GM21529 (cell line): ENCODE measurements at regions not wholly inside any gene's neighbourhood (a gene's known extent, or its start where the extent isn't known, plus 50 kb on each side); places are given as distances from the start of the nearest gene placed in this dataset.

ENCODE experiments used
- ATAC-seq: cut with Tn5 transposase; IDR thresholded peaks from one replicate; pipeline ENCODE4 v1.9.1; 2021; ENCODE audit not compliant: unreplicated experiment

DNA sequence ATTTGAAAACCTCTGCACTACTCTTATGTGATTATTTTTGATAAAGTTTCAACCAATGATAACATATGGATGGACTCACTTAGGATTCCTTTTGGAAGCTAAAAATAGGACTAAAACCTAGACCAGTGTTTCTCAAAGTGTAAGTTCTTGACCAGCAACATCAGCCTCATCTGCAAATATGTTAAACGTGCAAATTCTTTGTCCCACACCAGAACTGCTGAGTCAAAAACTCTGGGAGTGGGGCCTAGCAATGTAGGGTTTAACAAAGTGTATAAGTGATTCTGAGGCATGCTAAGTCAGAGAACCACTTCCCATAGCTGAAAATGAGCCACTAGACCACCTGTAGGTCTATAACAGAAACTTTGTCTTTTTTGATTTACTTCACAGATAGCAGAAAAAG is 1247.2 kb upstream of the PIK3C3 start:
- no peak for ATAC-seq

GRCh38 chr18:40698129-40698528 is 1256.9 kb upstream of the PIK3C3 start:
- no peak for ATAC-seq

GRCh38 chr18:40695526-40695925 is 1259.5 kb upstream of the PIK3C3 start:
- no peak for ATAC-seq

- ATAC-seq: no peak
These were observed 1262.2 kb upstream of the PIK3C3 start for GRCh38 chr18:40692871-40693270.

DNA sequence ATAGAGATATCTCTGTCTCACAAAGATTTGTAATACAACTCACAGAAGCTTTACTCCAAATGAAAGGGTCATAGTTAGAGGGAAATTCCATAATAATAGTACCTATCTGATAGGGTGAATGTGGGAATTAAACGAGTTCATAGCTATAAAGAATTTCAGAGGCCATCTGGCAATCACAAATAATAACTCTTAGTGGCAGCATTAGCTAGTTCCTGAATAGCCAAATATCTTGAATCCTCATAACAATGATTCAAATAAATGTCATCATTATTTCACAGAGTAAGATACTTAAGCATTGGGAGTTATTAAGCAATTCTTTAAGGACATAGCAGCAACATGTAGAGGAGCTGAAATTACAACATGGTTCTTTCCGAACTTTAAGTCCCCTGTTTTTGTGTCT is 1265.0 kb upstream of the PIK3C3 start:
- ATAC-seq: no peak

DNA sequence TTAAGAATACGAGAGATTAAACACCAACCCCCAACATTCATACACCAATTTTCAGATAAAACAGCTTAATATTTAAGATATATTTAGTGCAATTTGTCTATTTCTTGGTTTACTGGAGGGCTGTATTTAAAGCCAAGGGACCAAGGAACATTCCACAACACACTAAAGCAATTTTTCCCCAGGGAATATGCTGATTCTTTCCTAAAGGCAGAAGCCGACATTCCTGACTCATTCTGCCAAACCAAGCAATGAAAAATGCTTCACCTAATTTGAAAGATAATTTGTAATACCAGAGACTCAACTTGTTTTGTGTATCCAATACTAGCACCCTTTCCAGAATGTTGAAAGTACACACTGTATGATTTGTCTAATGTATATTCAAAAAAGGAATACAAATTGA is 1267.6 kb upstream of the PIK3C3 start:
- no peak for ATAC-seq

DNA sequence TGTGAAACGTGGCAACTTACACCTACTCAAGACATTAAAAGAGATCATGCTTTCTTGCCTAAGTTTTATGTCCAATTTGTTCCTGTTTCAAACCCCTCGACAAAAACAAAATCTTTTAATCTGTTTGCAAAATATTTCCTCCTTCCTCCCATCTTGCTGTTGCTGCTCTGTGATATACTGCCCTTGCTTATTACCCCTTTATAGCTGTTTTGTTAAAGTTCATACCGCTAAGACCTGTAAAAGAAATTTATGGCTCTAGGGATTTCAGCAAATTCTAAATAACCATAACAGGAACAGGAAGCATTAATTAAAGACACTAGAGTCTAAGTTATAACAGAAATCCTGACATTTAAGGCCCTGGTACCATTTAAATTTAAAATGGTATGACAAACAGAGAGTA is 1268.2 kb upstream of the PIK3C3 start:
- ATAC-seq: no peak

GRCh38 chr18:40685219-40685618 is 1269.8 kb upstream of the PIK3C3 start:
- no peak for ATAC-seq

GRCh38 chr18:40678318-40678717 is 1276.7 kb upstream of the PIK3C3 start:
- no peak for ATAC-seq

- ATAC-seq: no peak
These were observed 1278.4 kb upstream of the PIK3C3 start for GRCh38 chr18:40676668-40677067.

DNA sequence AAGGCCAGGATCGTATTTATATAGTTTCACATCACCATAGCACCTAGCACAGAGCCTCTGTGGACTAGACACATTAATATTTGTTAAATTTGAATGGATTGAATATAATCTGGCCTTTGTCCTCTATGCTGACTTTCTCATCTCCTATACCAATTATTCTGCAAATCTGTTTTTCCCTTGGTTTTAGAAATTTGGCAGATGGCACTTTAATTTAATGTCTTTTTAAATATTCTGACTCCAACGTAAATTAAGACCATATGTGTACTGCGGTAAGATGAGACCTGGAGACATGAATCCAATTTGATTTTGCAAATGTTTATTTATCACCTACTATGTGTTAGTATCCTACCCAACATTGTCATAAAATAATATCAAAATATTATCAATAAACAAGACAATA is 1281.9 kb upstream of the PIK3C3 start:
- ATAC-seq: no peak

- ATAC-seq: no peak
These were observed 1282.4 kb upstream of the PIK3C3 start for GRCh38 chr18:40672590-40672989.

DNA sequence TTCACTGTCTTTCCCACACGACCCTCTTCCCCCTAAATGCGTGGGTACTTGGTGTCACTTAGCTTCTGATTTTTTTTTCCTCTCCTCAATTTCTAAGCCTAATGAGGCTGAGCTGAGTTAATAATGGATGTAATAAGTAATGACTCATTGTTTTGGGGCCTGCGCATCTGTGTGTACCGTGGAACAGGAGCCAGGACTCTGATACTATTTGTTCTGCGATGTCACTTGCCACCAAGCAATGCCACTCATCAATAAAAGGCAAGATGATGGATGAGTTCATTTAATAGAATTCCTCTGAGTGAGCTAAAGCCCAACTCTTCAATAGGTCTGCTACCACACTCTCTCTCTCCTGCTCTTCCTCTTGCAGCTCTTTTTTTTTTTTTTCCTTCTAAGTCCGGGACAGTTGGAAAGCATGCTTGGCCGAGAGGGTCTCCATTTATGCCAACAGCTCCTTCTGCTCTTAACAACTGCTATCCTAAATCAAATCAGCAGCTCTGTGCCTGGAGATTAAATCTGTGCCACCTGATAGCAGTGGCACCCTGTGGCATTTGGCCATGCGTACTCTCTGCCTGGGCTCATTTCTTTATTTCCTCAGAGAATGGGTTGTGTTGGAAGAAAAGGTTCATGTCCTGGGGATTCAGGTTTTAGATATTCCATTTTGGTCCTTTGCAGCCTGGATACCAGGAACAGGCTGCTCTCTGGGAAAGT is 1284.2 kb upstream of the PIK3C3 start:
- no peak for ATAC-seq

DNA sequence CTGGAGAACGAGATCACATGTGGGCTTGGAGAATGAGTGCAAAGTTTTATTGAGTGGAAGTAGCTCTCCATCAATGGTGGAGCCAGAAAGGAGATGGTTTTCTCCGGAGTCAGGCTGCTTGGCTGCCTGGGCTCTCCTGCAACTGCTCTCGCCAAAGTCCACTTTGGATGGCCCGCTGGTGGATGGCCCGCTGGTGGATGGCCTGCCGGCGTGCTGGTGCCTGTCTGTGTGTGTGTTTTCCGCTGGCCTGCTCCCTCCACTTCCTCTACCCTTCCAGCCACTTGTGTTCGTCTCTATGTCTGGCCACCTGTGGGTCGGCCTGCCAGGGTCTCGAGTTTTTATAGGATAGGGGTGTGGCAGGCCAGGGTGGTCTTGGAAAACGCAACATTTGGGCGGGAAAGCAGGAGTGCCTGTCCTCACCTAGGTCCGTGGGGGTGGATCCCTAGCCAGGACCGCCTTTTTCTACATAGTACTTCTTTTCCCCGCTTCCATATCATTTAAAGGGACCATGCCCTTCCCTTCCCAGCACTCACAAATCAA is 1292.1 kb upstream of the PIK3C3 start:
- ATAC-seq: no peak

DNA sequence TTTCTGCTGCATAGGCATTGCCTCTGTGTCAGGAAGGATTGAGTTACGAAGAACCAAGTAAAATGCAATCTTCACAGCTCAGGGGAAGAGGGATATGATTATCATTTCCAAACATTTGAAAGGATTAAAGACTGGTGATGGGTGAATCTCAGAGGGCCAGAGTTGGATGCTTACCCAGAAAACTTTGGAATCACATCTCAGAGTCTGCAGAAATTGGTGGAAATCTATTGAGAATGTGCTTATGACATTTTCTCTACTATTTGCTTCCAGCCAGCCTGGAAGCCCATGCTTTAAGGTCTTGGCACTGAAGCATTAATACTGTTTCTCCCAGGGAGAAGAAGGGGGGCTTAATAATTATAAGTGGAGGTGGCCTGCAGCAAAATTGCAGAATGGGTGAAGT is 1301.4 kb upstream of the PIK3C3 start:
- ATAC-seq: no peak

DNA sequence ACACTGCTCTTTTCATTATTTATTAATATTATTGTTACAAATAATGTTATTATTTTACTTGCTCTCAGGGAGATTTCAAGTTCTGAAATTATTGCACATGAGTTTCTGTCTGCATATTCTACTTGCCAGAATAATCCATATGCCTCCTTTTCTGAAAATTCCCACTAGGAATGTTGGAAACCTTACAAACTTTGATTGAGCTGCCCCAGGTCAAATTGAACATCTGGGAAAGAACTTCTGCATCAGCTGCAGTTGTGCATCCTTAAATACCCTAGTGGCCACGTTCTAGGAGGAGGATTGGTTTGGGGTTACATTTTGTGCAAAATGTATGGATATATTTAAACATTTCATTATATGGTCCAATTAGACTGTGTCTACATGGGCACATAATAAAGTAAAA is 1302.7 kb upstream of the PIK3C3 start:
- no peak for ATAC-seq

GRCh38 chr18:40651163-40651562 is 1303.9 kb upstream of the PIK3C3 start:
- no peak for ATAC-seq

GRCh38 chr18:40642692-40643229 is 1312.3 kb upstream of the PIK3C3 start:
- no peak for ATAC-seq

DNA sequence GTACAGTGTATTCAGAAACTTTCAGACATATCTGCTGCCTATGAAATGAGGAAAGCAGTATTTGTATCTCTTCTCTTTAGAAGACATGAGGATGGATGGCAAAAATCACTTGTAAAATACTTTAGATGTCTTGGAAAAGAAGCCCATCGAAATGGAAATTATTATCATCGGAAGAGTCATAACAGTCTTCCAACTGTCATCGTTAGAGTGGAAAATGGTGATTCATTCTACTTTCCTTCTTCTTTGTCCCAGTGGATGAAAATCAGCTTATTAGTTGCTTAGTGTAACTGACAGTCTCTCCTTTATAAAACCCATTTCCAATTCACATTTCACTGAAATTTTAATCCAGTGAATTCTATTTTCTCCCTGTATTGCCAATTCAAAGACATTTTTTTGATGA is 1323.7 kb upstream of the PIK3C3 start:
- ATAC-seq: no peak

- ATAC-seq: no peak
These were observed 1324.5 kb upstream of the PIK3C3 start for GRCh38 chr18:40630496-40630895.

DNA sequence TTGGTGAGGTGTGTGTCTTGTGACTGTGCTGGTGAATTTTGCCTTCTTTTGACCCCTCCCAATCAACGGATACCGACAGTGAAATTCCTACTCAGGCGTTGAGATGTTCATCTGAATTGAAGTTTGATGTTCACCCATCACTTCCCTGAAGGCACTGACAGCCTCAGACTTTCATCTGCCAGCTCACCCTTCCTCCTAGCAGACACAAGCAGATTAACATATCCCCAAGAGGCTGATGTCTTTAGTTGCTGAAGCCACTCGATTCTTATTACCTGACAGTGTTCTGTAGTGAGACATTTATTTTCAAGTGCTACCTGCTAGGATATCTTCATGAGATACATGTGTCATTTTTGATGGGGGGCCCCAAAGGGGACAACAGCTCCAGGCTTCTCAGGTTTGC is 1330.1 kb upstream of the PIK3C3 start:
- ATAC-seq: no peak

- no peak for ATAC-seq
These were observed 1341.3 kb upstream of the PIK3C3 start for GRCh38 chr18:40613721-40614120.

DNA sequence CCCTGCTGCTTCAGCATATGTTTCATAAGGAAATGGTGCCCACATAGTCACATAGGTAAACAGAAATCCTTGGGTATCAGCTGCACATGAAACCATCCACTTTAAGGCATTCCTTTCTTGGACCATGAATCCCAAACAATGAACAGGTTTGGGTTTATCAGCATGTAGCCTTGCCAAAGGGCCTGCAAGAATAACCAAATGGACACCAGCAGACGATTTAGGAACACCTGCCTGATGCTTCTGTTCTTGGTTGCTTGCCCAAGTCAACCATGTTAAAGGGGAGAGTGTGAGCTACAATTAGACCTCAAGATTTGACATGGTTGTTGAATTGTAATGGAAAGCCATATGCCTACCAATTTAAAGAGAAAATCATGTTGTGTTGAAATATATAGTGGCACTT is 1342.7 kb upstream of the PIK3C3 start:
- ATAC-seq: no peak
